ENCODE measurements at regions not wholly inside any gene's neighbourhood (a gene's known extent, or its start where the extent isn't known, plus 50 kb on each side); places are given as distances from the start of the nearest gene placed in this dataset.
"Not testable (repeated sequence)": the region's sequence is repeated elsewhere in the genome, so short reads cannot be mapped to it uniquely, and the experiment has no call there.

- no peak for TF ChIP-seq CTCF (conservative IDR thresholded peaks at IDR 0.05)
Observed at GRCh38 chr11:96551136-96551535, 161.3 kb downstream of the JRKL start.

GRCh38 chr11:96554236-96554820 lies 164.5 kb downstream of the JRKL start:
- no peak for TF ChIP-seq CTCF (conservative IDR thresholded peaks at IDR 0.05)
- H3K27ac ChIP-seq = no peak overlapping the region

More at GRCh38 chr11:96551136-96551535, 161.3 kb downstream of the JRKL start:
- H3K27ac ChIP-seq = no peak overlapping the region

- not testable (repeated sequence) for H3K27ac ChIP-seq
Observed at GRCh38 chr11:96555826-96556225, 166.0 kb downstream of the JRKL start.

- H3K27ac ChIP-seq = not testable (repeated sequence)
Observed at GRCh38 chr11:96560727-96561126, 170.9 kb downstream of the JRKL start.

GRCh38 chr11:96567176-96567575 lies 177.4 kb downstream of the JRKL start:
- no peak overlapping the region for H3K27ac ChIP-seq
- TF ChIP-seq CTCF (conservative IDR thresholded peaks at IDR 0.05) = no peak

GRCh38 chr11:96567667-96568066 lies 177.9 kb downstream of the JRKL start:
- H3K27ac ChIP-seq = no peak overlapping the region
- TF ChIP-seq CTCF (conservative IDR thresholded peaks at IDR 0.05) = no peak

GRCh38 chr11:96576383-96576782 lies 186.6 kb downstream of the JRKL start:
- TF ChIP-seq CTCF (conservative IDR thresholded peaks at IDR 0.05) = no peak
- no peak overlapping the region for H3K27ac ChIP-seq

GRCh38 chr11:96578379-96578778 lies 188.6 kb downstream of the JRKL start:
- no peak for TF ChIP-seq CTCF (conservative IDR thresholded peaks at IDR 0.05)
- H3K27ac ChIP-seq = no peak overlapping the region

GRCh38 chr11:96579656-96580055 lies 189.8 kb downstream of the JRKL start:
- TF ChIP-seq CTCF (conservative IDR thresholded peaks at IDR 0.05) = no peak
- H3K27ac ChIP-seq = peak overlapping the region; percentile 74; the same call in 1 of the 2 replicates
